BLaER1 (cell line): ENCODE measurements at regions not wholly inside any gene's neighbourhood (a gene's known extent, or its start where the extent isn't known, plus 50 kb on each side); places are given as distances from the start of the nearest gene placed in this dataset.
"Not testable (repeated sequence)": the region's sequence is repeated elsewhere in the genome, so short reads cannot be mapped to it uniquely, and the experiment has no call there.

Experiments used
- H3K27ac ChIP-seq: shearing (Covaris generic); formaldehyde crosslinking; 2 replicates; pipeline ENCODE4 v1.8.1; 2022
- H3K27me3 ChIP-seq: shearing (Covaris generic); formaldehyde crosslinking; 2 replicates; pipeline ENCODE4 v1.8.1; 2022
- H3K36me3 ChIP-seq: shearing (Covaris generic); formaldehyde crosslinking; 2 replicates; pipeline ENCODE4 v1.8.1; 2022
- H3K4me1 ChIP-seq: shearing (Covaris generic); formaldehyde crosslinking; 2 replicates; pipeline ENCODE4 v1.8.1; 2022
- H3K4me2 ChIP-seq: shearing (Covaris generic); formaldehyde crosslinking; 2 replicates; pipeline ENCODE4 v1.8.1; 2022
- H3K4me3 ChIP-seq: shearing (Covaris generic); formaldehyde crosslinking; 2 replicates; pipeline ENCODE4 v1.8.1; 2022
- H3K9ac ChIP-seq: shearing (Covaris generic); formaldehyde crosslinking; 2 replicates; pipeline ENCODE4 v1.8.1; 2022
- H3K9me3 ChIP-seq: shearing (Covaris generic); formaldehyde crosslinking; 2 replicates; pipeline ENCODE4 v1.8.1; 2022
- H4K20me1 ChIP-seq: shearing (Covaris generic); formaldehyde crosslinking; 2 replicates; pipeline ENCODE4 v1.8.1; 2022
- Cebpa-rat ChIP-seq: shearing (Covaris generic); IDR thresholded peaks from 2 replicates; pipeline ENCODE4 v1.8.1; 2022

DNA sequence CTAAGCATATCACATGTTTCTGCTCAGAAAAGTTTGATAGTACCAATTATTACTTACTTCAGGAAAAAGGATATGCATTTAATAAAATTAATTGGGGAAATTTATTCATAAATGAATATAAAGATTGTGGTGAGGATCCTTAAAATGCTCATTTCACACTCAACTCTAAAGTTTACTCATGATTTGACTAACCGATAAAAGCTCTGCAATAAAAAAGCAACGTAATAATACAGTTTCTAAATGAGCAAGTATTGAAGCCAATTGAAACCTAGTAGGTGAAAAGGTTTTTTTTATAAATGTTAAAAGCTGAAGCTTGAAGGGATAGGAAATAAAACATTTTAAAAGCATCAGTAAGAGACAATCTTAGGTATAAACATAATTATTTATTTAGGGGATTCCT, 308.3 kb upstream of the STEAP1 start:
- Histone ChIP-seq H3K27ac (no peak overlapping the region), H3K9me3 (no peaks in the 10 kb centered on the region), H3K4me1 (no peaks in the 10 kb centered on the region), H3K36me3 (no peaks in the 10 kb centered on the region), H3K27me3 (no peaks in the 10 kb centered on the region), H3K4me2 (no peak overlapping the region), H3K4me3 (no peak overlapping the region), H3K9ac (no peak overlapping the region), H4K20me1 (no peaks in the 10 kb centered on the region)
- no peak for TF ChIP-seq Cebpa-rat

DNA sequence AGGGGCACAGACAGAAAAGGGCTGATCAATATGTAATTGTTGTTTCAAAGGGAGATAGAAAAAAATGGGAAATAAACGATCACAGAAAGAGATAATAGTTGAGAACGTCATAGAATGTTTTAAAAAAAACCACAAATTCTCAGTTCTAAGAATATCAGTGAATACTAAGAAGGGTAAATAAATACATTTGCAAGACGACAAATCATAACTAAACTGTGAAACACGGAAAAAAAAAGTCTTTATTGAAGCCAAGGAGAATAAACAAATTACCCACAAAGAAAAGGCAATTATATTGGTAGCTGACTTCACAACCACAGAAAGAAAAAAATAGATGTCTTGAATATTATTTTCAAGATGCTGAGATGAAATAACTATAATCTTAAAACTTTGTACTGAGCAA, 305.2 kb upstream of the STEAP1 start:
- Histone ChIP-seq H3K4me2 (no peak overlapping the region), H3K9me3 (no peaks in the 10 kb centered on the region), H3K36me3 (no peaks in the 10 kb centered on the region), H3K27me3 (no peaks in the 10 kb centered on the region), H4K20me1 (no peaks in the 10 kb centered on the region), H3K9ac (no peak overlapping the region), H3K4me1 (no peaks in the 10 kb centered on the region), H3K27ac (no peak overlapping the region), H3K4me3 (no peak overlapping the region)
- TF ChIP-seq Cebpa-rat = no peak

- H3K9me3 ChIP-seq = peaks cover 29% of the 10 kb centered on the region
- H3K4me2 ChIP-seq, H4K20me1 ChIP-seq, H3K4me3 ChIP-seq, H3K27me3 ChIP-seq, H3K36me3 ChIP-seq, H3K4me1 ChIP-seq, H3K27ac ChIP-seq, H3K9ac ChIP-seq: not testable (repeated sequence)
Observed at GRCh38 chr7:89857053-89857452, 297.2 kb upstream of the STEAP1 start.

- TF ChIP-seq Cebpa-rat = no peak
- H3K4me3 ChIP-seq = no peak overlapping the region
- H3K4me1 ChIP-seq = no peaks in the 10 kb centered on the region
- peaks cover 29% of the 10 kb centered on the region for H3K9me3 ChIP-seq
- H3K4me2 ChIP-seq = no peak overlapping the region
- H3K9ac ChIP-seq = no peak overlapping the region
- no peaks in the 10 kb centered on the region for H3K36me3 ChIP-seq
- H3K27ac ChIP-seq = no peak overlapping the region
- H3K27me3 ChIP-seq = no peaks in the 10 kb centered on the region
- no peaks in the 10 kb centered on the region for H4K20me1 ChIP-seq
Observed at GRCh38 chr7:89857767-89858166, 296.5 kb upstream of the STEAP1 start.

GRCh38 chr7:89887489-89887888, 266.8 kb upstream of the STEAP1 start:
- Histone ChIP-seq H3K4me3 (no peak overlapping the region), H3K9me3 (no peaks in the 10 kb centered on the region), H3K4me1 (no peaks in the 10 kb centered on the region), H3K27ac (no peak overlapping the region), H3K27me3 (no peaks in the 10 kb centered on the region), H3K4me2 (no peak overlapping the region), H3K9ac (no peak overlapping the region), H4K20me1 (no peaks in the 10 kb centered on the region), H3K36me3 (no peaks in the 10 kb centered on the region)
- TF ChIP-seq Cebpa-rat = no peak

DNA sequence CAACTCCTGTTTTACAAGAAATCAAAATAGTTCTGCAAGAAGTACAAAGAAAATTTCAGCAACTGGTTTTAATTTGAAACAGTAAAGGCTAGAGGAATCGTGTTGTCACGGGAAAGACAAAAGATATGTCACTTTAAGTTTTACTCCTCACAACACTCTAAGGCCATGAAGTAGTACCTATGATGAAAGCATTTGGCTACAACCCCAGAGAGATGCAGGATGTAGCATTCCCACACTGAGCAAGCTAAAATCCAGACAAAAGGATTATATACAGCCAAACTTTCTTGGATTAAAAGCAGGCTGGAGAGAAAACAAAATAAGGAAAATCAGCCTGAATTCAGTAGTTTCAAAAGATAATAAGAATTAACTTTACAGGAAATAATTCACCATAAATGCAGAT, 245.5 kb upstream of the STEAP1 start:
- Histone ChIP-seq H3K27ac (no peak overlapping the region), H3K9me3 (no peaks in the 10 kb centered on the region), H3K4me3 (no peak overlapping the region), H3K36me3 (no peaks in the 10 kb centered on the region), H3K27me3 (no peaks in the 10 kb centered on the region), H3K9ac (no peak overlapping the region), H4K20me1 (no peaks in the 10 kb centered on the region), H3K4me2 (no peak overlapping the region), H3K4me1 (no peaks in the 10 kb centered on the region)
- no peak for TF ChIP-seq Cebpa-rat

DNA sequence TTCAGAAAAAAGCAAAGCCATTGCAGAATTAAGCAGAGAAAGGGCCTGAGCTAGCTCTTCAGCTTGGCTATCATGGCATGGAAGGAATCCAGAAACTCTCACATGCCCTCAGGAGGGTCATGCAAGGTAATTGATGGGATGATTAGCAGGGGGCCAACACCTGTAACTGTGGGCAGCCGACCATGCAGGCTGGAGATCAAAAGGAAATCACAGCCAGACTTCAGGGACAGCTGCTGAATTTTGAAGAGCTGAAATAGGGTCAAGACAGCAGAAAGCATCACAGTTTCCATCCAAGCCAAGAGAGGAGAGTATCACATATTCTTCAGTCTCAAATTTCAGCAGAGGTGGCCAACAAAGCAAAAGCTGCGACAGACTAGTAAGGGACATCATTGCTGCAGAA, 239.6 kb upstream of the STEAP1 start:
- Histone ChIP-seq H3K9ac (no peak overlapping the region), H3K27ac (no peak overlapping the region), H3K4me1 (no peaks in the 10 kb centered on the region), H4K20me1 (no peaks in the 10 kb centered on the region), H3K36me3 (no peaks in the 10 kb centered on the region), H3K4me2 (no peak overlapping the region), H3K27me3 (no peaks in the 10 kb centered on the region), H3K4me3 (no peak overlapping the region), H3K9me3 (no peaks in the 10 kb centered on the region)
- TF ChIP-seq Cebpa-rat = no peak

GRCh38 chr7:89926194-89926593, 228.1 kb upstream of the STEAP1 start:
- Histone ChIP-seq H3K4me2 (no peak overlapping the region), H3K9ac (no peak overlapping the region), H3K36me3 (no peaks in the 10 kb centered on the region), H4K20me1 (no peaks in the 10 kb centered on the region), H3K27me3 (no peaks in the 10 kb centered on the region), H3K27ac (no peak overlapping the region), H3K4me3 (no peak overlapping the region), H3K4me1 (no peaks in the 10 kb centered on the region), H3K9me3 (no peaks in the 10 kb centered on the region)
- TF ChIP-seq Cebpa-rat = no peak

DNA sequence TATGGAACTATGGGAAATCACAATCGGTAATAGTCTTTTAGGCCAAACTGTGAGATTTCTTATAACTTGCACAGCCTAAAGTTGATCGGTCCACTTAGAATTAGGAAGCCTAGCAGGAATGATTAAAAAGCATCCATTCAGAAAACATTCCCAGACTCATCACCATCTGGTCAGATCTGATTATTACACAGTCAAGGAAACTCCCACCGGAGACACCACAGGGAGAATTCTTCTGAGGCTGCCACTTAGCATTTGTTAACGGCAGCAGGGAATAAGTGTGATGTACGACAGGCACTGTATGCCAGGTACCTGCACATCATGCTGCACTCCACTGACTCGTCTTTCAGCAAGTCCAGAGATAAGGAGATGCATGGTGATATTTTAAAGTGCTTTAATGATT, 227.6 kb upstream of the STEAP1 start:
- Histone ChIP-seq H3K9ac (no peak overlapping the region), H3K4me1 (no peaks in the 10 kb centered on the region), H3K4me2 (no peak overlapping the region), H3K27me3 (no peaks in the 10 kb centered on the region), H4K20me1 (no peaks in the 10 kb centered on the region), H3K4me3 (no peak overlapping the region), H3K9me3 (no peaks in the 10 kb centered on the region), H3K27ac (no peak overlapping the region), H3K36me3 (no peaks in the 10 kb centered on the region)
- no peak for TF ChIP-seq Cebpa-rat

- Histone ChIP-seq H3K4me1 (no peaks in the 10 kb centered on the region), H3K36me3 (no peaks in the 10 kb centered on the region), H3K27ac (no peak overlapping the region), H4K20me1 (no peaks in the 10 kb centered on the region), H3K4me3 (no peak overlapping the region), H3K27me3 (no peaks in the 10 kb centered on the region), H3K4me2 (no peak overlapping the region), H3K9ac (no peak overlapping the region), H3K9me3 (no peaks in the 10 kb centered on the region)
- no peak for TF ChIP-seq Cebpa-rat
Observed at GRCh38 chr7:89927762-89928161, 226.5 kb upstream of the STEAP1 start.

GRCh38 chr7:89928451-89928850, 225.8 kb upstream of the STEAP1 start:
- H3K36me3 ChIP-seq = no peaks in the 10 kb centered on the region
- H3K4me2 ChIP-seq = no peak overlapping the region
- H3K27ac ChIP-seq = no peak overlapping the region
- no peaks in the 10 kb centered on the region for H3K27me3 ChIP-seq
- TF ChIP-seq Cebpa-rat = no peak
- H3K4me1 ChIP-seq = no peaks in the 10 kb centered on the region
- H3K9me3 ChIP-seq = no peaks in the 10 kb centered on the region
- H3K4me3 ChIP-seq = no peak overlapping the region
- H4K20me1 ChIP-seq = no peaks in the 10 kb centered on the region
- H3K9ac ChIP-seq = no peak overlapping the region
